Stomach (tissue), 8 donors: ENCODE measurements at regions not wholly inside any gene's neighbourhood (a gene's known extent, or its start where the extent isn't known, plus 50 kb on each side); places are given as distances from the start of the nearest gene placed in this dataset.

ENCODE experiments used
- DNase-seq, 2 donors: peaks; one replicate each; pipeline versions ENCODE4 v3.0.0 to v3.0.0-alpha.2; 2013 to 2019
- H3K27ac ChIP-seq, 5 donors: fragments of 200-600 bp in 4 of 5; sonication (generic) in 4 of 5; one replicate each; pipeline ENCODE4 v1.5.1; 2013 to 2019; ENCODE audit warnings: mild to moderate bottlenecking in 1 of 5, moderate library complexity in 1 of 5
- H3K27me3 ChIP-seq, 3 donors: fragments of 200-600 bp; sonication (generic); one replicate each; pipeline ENCODE4 v1.5.1; 2017 to 2019; ENCODE audit warnings: mixed run types in 1 of 3
- H3K36me3 ChIP-seq, 4 donors: fragments of 200-600 bp; sonication (generic); 1 replicate in 3 of 4; 2 replicates in 1 of 4; pipeline ENCODE4 v1.5.1; 2016 to 2019
- H3K4me1 ChIP-seq, 4 donors: fragments of 200-600 bp; sonication (generic); one replicate each; pipeline ENCODE4 v1.5.1; 2016 to 2019
- H3K4me3 ChIP-seq, 4 donors: fragments of 200-600 bp; sonication (generic) in 3 of 4; one replicate each; pipeline ENCODE4 v1.5.1; 2016 to 2019; ENCODE audit warnings: mild to moderate bottlenecking in 1 of 4
- H3K9me3 ChIP-seq, 4 donors: fragments of 200-600 bp; sonication (generic); one replicate each; pipeline ENCODE4 v1.5.1; 2016 to 2019
- EP300 ChIP-seq: sonication (generic); formaldehyde crosslinking; IDR thresholded peaks from one replicate; pipeline ENCODE4 v1.6.1; 2017; ENCODE audit warnings: antibody characterized with exemption
- POLR2A ChIP-seq, 4 donors: fragments of 450-650 bp; IDR thresholded peaks; one replicate each; pipeline ENCODE4 v1.6.1; 2016; ENCODE audit warnings: antibody characterized with exemption in 4 of 4, control low read depth in 2 of 4, mild to moderate bottlenecking in 1 of 4, moderate library complexity in 1 of 4
- POLR2AphosphoS5 ChIP-seq, 3 donors: sonication (generic); formaldehyde crosslinking; IDR thresholded peaks; one replicate each; pipeline ENCODE4 v1.6.1; 2016; ENCODE audit warnings: antibody characterized with exemption in 3 of 3
- WGBS, 5 donors: extraction: QIAGEN DNeasy Blood & Tissue Kit in 3 of 5; methylation state at CpG; one replicate each; pipeline versions ENCODE4 v1.1.5 to v1.1.7; 2013 to 2018; 5-methylcytosine and 5-hydroxymethylcytosine counted together
- intact Hi-C: fragments of 100-400 bp; cut with DNase I; formaldehyde crosslinking; loops from one replicate; pipeline ENCODE4 v1.15.1; 2023; ENCODE audit warnings: low total_unique reads
- TF ChIP-seq, protein P1 (sequence below), 7 experiments: fragments of 450-650 bp in 4 of 7; fragments of 200-600 bp in 3 of 7; sonication (generic) in 3 of 7; IDR thresholded peaks; one replicate each; pipeline ENCODE4 v1.5.1; 2016 to 2019; ENCODE audit warnings: antibody characterized with exemption in 7 of 7, control low read depth in 2 of 7, mild to moderate bottlenecking in 1 of 7
- donor health status: healthy with polysubstance abuse.
- donor health status: Bipolar disorder and iron deficiency.
- donor health status: healthy.

DNA sequence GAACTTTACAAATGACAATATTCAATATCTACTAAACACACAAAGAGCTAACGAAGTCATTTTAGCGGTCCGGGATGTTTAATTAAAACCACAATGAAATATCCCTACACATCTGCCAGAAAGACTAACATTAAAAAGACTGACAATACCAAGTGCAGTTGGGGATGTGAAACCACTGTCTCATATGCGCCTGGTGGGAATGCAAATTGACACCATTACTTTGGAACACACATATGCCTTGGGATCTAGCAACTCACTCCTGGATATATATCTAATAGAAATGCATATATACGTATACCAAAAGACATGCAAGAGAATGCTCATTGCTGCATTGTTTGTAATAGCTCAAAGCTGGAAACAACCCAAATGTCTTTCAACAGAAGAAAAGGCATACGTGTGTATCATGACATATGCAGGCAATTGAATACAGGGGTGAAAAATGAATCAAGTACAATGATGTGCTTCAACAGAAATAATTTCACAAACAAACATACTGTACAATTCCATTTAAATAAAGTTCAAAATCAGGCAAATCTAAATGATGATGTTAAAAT, 153.3 kb downstream of the CARTPT start:
- intact Hi-C loops = no loop called here
- WGBS, 5 donors = 69 to 86% (median 72%) methylated on average over 6 of the region's 6 CpGs
- H3K4me1 ChIP-seq = no peaks in the 10 kb centered on the region
- no peak for DNase-seq
- H3K4me3 ChIP-seq = no peak overlapping the region
- no peaks in the 10 kb centered on the region for H3K9me3 ChIP-seq
- no peaks in the 10 kb centered on the region for H3K36me3 ChIP-seq
- no peak for TF ChIP-seq POLR2A (IDR thresholded peaks at IDR 0.05)
- TF ChIP-seq POLR2AphosphoS5 (IDR thresholded peaks at IDR 0.05) = no peak
- TF ChIP-seq EP300 = no peak
- TF ChIP-seq, protein P1, sequence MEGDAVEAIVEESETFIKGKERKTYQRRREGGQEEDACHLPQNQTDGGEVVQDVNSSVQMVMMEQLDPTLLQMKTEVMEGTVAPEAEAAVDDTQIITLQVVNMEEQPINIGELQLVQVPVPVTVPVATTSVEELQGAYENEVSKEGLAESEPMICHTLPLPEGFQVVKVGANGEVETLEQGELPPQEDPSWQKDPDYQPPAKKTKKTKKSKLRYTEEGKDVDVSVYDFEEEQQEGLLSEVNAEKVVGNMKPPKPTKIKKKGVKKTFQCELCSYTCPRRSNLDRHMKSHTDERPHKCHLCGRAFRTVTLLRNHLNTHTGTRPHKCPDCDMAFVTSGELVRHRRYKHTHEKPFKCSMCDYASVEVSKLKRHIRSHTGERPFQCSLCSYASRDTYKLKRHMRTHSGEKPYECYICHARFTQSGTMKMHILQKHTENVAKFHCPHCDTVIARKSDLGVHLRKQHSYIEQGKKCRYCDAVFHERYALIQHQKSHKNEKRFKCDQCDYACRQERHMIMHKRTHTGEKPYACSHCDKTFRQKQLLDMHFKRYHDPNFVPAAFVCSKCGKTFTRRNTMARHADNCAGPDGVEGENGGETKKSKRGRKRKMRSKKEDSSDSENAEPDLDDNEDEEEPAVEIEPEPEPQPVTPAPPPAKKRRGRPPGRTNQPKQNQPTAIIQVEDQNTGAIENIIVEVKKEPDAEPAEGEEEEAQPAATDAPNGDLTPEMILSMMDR (IDR thresholded peaks at IDR 0.05) = no peak
- H3K27ac ChIP-seq = no peak overlapping the region
- no peaks in the 10 kb centered on the region for H3K27me3 ChIP-seq

GRCh38 chr5:71873191-71873591, 154.1 kb downstream of the CARTPT start:
- intact Hi-C loops = no loop called here
- H3K36me3 ChIP-seq = no peaks in the 10 kb centered on the region
- H3K27ac ChIP-seq = no peak overlapping the region
- WGBS, 5 donors = 42 to 54% (median 50%) methylated on average over 1 of the region's 1 CpG
- no peak overlapping the region for H3K4me3 ChIP-seq
- no peak for TF ChIP-seq POLR2AphosphoS5 (IDR thresholded peaks at IDR 0.05)
- TF ChIP-seq, protein P1 (IDR thresholded peaks at IDR 0.05) = no peak
- TF ChIP-seq EP300 = no peak
- TF ChIP-seq POLR2A (IDR thresholded peaks at IDR 0.05) = no peak
- no peaks in the 10 kb centered on the region for H3K4me1 ChIP-seq
- H3K27me3 ChIP-seq = no peaks in the 10 kb centered on the region
- no peaks in the 10 kb centered on the region for H3K9me3 ChIP-seq
- DNase-seq = no peak

DNA sequence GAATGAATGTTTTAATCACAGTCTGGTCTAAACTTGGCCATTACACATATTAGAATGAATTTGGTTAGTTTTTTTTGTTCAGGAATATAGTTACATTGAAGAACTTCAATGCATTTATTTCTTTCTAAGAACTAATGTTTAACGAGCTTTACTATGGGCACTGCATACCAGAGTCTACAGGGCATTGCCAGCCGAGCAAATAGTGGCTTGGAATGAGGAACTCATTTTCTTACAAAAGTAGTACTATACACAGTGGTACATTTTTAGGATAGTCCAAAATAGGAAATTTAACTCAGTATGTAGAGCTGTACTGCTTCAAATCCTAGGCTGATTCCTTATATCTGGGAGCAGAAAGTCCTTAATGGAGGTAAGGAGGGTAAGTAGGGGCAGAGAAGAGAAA, 155.4 kb downstream of the CARTPT start:
- WGBS, 5 donors = 35 to 91% (median 53%) methylated on average over 2 of the region's 2 CpGs
- no peak overlapping the region for H3K27ac ChIP-seq

GRCh38 chr5:71877511-71877910, 158.4 kb downstream of the CARTPT start:
- intact Hi-C loops = no loop called here
- Histone ChIP-seq H3K9me3 (no peaks in the 10 kb centered on the region), H3K27ac (no peak overlapping the region), H3K4me1 (peaks cover 0 to 5% (median 0%) of the 10 kb centered on the region in 4 donors), H3K36me3 (no peaks in the 10 kb centered on the region), H3K4me3 (no peak overlapping the region), H3K27me3 (no peaks in the 10 kb centered on the region)
- no peak for DNase-seq
- 50 to 79% (median 67%) methylated on average over 1 of the region's 1 CpG for WGBS, 5 donors
- no peak for TF ChIP-seq POLR2A (IDR thresholded peaks at IDR 0.05)
- TF ChIP-seq EP300 = no peak
- TF ChIP-seq, protein P1 (IDR thresholded peaks at IDR 0.05) = no peak
- no peak for TF ChIP-seq POLR2AphosphoS5 (IDR thresholded peaks at IDR 0.05)

More for the DNA sequence above, 155.4 kb downstream of the CARTPT start:
- Histone ChIP-seq H3K4me1 (no peaks in the 10 kb centered on the region), H3K4me3 (no peak overlapping the region), H3K27me3 (no peaks in the 10 kb centered on the region), H3K9me3 (no peaks in the 10 kb centered on the region), H3K36me3 (no peaks in the 10 kb centered on the region)
- DNase-seq = no peak
- intact Hi-C loops = no loop called here
- TF ChIP-seq, protein P1 (IDR thresholded peaks at IDR 0.05) = no peak
- TF ChIP-seq POLR2AphosphoS5 (IDR thresholded peaks at IDR 0.05) (no peak), POLR2A (IDR thresholded peaks at IDR 0.05) (no peak)
